ENCODE measurements at regions not wholly inside any gene's neighbourhood (a gene's known extent, or its start where the extent isn't known, plus 50 kb on each side); places are given as distances from the start of the nearest gene placed in this dataset.

GRCh38 chr4:148539387-148539786, 97.2 kb upstream of the NR3C2 start:
- TF ChIP-seq CTCF (IDR thresholded peaks at IDR 0.05) (no peak), EP300 (IDR thresholded peaks at IDR 0.05) (no peak), POLR2A (IDR thresholded peaks at IDR 0.05) (no peak)
